ENCODE measurements at regions not wholly inside any gene's neighbourhood (a gene's known extent, or its start where the extent isn't known, plus 50 kb on each side); places are given as distances from the start of the nearest gene placed in this dataset.

DNA sequence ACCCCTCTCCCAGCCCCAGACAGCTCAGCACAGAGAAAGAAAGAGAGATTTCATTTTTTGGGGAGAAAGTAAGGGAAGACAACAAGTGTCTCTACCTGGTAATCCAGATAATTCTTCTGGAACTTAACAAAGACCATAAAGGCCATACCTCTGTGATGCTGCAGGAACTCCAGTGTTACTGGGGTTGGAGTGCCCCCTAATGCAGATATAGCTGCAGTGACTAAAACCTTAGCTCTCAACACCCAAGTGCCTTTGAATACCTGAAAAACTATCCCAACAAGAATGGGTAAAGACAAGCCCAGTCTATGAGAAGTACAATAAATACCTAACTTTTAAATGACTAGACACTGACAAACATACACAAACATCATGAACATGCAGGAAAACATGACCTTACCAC, 365.3 kb upstream of the PTCHD4 start:
- no peak for DNase-seq

DNA sequence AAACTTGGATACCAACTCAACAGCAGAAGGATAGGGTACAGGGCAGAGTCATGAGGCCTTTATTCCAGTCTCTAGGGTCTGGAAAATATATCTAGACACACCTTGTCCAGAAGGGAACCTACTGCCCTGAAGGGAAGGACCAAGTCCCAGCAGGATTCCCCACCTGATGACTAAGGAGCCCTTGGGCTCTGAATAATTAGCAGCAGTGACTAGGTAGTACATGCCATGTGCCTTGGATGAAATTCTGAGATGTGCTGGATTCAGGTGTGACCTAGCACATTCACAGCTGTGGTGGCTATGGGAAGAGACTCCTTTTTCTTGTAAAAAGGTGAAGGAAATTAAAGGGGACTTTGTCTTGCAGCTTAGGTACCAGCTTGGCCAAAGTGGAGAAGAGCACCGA, 364.3 kb upstream of the PTCHD4 start:
- no peak for DNase-seq

DNA sequence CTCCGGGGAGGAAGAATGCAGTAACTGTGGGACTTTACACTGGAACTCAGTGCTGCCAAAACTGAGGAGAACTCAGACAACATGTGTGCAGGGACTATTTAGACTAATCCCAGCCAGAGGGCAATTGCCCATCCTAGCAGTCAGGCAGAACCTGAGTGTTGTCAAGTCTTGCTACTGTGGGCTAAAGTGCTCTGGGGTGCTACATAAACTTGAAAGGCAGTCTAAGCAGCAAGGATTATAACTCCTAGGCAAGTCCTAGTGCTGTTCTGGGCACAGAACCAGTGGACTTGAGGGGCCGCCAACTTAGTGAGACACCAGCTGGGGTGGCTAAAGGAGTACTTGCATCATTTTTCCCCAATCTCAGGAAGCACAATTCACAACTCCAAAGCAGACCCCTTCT, 363.8 kb upstream of the PTCHD4 start:
- DNase-seq = no peak

DNA sequence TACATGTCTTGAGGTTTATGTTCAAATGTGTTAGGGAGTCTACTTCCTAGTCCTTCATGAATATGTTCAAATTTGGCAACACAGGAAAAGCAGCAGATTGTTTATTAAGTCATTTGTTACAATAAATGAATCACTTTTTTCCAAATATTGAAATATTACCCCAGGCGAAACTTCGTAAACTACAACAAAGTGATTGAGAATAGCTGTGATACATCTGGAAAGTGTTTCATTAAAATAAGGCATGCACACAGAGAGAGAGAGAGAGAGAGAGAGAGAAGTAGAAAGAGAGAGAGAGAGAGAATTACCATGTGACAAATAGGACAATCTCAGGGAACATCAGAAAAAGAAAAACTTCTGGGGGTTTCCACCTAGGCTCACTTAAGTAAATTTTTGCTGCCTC, 363.1 kb upstream of the PTCHD4 start:
- DNase-seq = no peak

DNA sequence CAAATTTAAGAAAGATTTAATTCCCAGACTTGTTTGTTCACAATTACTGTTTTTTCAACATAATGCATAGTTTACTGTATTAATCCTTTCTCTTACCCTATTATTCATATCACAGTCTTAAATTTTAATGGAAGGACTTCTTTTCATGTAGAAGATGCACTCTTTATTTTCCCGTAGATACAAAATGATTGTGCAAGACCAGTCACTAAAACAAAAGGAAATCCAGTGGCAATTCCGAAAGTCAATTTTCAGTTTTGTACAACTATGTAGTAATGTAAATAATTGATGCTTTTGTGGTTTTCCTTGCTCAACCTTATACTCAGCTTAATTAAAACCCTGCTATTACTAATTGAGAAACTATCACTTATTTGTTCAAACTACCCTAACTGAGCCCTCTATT, 361.5 kb upstream of the PTCHD4 start:
- DNase-seq = no peak

DNA sequence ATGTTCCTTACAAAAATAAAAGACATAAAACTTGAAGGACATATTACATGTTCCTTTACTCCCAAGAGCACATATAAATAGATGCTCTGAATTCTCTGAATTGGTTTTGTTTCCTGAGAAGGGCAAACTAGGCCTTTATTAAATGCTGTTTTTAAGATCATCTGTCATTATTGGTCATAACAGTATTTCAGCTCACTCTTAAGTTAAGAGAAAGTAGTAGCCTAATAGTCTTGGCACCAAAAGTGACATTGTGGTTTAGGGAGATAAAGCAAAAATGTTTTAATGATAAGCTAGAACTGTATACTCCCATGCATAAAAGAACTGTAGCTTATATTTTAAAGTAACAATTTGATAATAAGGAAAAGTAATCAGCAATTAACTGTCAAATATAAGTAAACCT, 361.1 kb upstream of the PTCHD4 start:
- DNase-seq = no peak

DNA sequence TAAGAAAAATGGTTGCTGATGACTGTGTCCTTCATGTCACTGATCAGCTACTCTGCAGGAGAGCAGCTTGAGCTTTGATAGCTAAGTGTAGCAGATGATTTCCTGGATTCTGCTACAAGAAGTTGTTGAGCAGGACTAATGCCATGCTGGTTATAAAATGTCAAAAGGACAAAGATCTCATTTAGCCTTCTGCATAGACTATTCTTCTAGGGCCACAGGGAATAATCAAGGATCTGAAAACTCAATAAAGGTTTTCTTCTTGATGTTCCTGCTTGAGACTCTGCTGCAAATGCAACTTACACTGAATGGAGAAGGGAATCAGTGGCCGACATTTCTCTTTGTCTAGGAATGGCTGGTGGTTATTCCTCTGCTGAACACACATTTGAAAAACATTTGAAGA, 360.3 kb upstream of the PTCHD4 start:
- DNase-seq = no peak

DNA sequence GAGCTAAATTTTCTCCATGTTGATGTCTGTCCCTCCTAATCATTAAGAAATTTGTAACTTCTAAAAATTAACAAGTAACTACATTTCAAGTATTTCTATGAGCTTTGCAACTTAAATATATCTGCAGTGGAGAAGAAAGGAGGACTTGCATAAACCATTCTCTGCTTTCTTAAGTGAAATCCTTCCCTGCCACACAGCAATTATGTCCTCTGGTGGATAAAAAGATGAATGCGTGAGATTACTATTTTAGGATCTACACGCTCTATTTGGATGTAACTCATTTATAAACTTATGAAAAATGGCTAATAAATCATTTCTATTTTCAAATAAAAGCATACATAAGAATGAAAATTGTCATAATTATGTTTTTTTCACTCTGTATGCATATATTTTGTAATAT, 338.0 kb upstream of the PTCHD4 start:
- DNase-seq = no peak

DNA sequence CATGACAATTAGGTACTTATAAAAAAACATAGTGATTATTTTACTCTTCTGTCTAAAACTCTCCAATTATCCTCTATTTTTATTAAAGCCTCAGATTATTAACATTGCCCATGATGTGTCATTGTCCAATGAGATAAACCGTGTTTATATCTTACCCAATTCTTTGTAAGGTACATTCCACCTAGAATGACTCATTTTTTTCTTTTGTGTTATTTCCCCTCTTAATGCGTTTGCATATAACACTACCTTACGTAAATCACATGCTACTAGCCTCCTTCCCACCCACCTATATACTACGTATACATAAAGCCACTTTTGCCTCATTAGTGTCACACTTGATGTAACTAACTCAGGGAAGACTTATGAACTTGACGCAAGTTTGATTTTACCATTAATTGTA, 336.3 kb upstream of the PTCHD4 start:
- no peak for DNase-seq

DNA sequence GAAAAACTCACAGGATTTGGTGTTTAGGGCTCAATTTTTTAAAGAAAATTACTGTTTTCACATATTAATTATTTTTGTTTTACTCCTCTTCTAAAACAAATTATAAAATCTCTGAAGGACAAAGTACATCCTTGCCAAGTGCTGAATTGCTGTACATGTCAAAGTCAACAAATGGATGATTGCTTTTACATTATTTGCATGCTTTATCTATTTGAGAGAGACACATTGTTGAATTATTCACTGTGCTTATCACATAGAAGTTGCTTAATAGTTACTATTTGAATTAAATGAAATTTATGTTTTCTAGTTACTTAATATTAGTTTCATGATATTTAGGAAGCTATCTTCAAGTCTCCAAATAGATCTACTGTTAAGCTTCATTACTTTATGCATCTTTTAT, 318.6 kb upstream of the PTCHD4 start:
- no peak for DNase-seq

DNA sequence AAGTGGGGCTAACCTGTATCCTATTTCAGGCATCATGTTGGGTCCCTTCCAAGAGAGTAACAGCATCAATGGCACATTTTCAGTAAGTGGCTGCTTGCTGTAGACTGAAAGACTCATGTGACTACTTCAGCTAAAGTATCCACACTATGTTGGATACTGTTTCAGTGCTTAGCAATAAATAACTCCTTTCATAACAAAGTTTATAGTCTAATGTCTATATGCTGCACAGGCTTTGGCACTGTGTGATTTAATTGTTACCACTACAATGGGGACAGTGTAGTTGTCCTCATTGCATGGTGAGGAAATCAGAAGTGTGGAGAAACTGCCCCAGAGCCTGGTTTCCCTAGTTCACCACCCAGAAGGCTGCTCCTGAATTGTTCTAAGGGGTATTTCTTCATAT, 318.0 kb upstream of the PTCHD4 start:
- no peak for DNase-seq

DNA sequence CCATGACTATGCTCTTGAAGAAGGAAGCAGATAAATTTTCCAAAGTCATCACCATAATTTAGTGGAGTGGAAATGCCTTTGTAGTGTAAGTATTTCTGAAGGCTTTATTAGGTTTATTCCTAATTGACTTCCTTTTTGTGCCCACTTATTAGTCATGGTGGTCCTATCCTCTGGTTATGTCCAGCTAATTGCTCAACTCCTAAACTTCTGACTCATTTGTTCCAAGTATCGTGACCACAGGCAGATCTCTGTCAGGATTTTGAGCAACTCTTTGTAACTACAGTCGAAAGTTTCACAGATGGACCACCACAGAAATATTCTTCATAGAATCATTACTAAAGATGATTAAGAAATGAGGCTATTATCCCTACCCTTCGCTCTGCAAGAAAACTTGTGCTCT, 315.6 kb upstream of the PTCHD4 start:
- DNase-seq = no peak

DNA sequence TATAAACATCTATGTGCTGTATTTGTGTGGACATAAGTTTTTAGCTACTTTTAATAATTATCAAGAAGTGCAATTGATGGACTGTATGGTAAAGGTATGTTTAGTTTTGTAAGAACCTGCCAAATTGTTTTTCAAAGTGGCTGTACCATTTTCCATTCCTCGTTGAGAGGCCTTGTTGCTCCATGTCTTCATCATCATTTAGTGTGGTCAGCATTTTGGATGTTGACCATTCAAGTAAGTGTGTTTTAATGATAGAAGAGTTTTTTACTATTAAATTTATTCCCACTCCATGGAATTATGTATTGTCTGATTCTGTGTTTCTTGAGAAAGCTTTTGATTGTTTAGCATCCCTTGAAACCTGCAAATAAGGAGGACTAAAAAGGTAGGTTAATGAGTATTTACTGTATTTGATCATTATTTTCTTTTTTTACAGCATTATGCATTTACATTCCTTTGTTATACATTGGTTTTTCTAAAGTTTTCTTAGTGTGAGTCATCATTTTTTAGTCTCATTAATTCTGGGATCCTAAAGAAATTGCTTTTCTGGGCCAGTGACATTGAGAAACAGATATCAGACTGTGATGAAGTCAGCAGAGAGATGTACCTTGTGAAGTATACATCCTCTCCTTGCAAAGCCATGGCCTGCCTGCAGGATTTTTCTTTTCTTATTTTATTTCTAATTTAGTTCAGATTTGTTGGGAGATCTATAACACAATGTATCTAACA, 312.8 kb upstream of the PTCHD4 start:
- DNase-seq = no peak

DNA sequence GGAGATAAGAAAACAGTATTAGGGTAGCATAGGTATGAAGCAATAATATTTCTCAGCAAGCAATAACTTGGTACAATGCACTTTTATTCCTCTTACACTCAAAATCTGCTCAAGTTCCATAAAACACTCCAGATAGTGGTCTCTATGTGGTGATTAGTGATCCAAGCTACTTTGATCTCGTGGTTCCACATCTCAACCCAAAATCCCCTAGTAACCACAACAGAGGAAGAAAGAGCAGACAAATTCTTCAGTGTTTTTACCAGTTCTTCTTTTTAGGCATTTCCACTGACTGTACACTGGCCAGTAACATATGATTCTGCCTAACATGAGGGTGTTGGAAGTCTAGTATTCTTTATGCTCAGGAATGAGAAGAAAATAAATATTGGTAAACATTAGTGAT, 309.0 kb upstream of the PTCHD4 start:
- DNase-seq = no peak

DNA sequence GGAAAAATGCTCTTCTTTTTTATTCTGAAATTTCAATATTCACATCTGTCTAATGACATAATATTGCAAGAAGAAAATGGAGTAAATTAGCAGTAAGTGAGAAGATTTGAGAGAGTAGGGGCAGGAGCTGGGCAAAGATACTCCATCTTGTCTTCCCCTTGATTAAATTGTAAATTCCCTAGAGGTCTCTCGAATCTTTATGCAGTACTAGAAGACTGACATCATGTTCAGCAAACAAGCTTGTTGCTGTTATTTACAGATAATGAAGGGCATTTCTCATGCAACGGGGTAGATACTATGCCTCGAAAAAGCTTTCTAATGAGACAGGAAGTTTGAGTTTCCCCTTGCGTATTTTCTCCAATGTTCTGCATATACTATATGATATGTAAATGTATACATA, 306.9 kb upstream of the PTCHD4 start:
- no peak for DNase-seq

DNA sequence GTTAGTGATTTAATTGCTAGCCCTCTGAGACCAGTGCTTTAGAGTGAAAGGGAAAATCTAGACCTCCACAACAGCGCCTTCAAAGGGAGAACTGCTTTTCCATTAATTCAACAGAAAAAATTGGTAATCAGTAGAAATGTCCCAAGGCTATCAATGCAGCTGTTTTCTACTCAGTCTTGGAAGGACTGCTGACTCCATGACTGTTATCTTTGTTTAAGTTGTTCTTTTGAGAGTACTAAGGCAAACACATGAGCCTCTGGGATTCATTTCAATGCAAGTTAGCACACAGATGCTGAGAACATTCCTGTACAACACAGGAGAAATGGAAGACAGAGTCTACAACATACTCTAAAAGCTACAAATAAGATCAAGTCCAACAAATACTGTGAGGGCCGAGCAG, 301.7 kb upstream of the PTCHD4 start:
- no peak for DNase-seq

DNA sequence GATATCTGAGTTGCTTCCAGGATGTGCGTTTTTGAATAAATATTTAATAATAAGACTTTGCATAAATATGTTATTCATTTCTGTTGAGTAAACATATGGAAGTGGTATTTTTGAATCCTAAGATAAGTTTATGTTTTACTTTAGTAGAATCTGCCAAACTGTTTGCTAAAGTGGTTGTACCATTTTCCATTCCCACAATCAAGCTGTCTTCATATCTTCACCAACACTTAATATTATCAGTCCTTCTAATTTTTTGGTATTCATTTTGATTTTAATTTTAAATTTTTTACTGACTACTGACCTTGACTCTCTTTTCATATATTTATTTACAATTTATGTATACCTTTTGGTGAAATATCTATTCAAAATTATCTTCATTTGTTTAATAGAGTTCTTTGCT, 293.9 kb upstream of the PTCHD4 start:
- no peak for DNase-seq

DNA sequence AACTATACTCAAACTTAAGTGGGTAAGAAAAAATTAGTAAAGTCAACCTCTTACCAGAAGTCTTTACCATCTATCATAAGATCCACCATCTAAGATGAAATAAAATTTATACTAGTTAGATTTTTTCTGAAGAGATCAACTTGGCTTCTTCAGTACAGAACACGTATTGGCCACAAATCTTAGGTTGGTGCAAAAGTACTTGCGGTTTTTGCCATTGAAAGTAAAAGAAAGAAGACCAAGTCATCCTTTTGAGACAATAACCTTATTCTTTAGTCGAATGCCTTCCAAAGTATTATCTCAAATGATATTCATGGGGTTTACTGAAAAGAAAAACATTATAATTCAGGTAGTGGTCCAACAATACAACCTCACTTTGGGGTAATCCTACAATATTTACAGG, 292.6 kb upstream of the PTCHD4 start:
- no peak for DNase-seq

DNA sequence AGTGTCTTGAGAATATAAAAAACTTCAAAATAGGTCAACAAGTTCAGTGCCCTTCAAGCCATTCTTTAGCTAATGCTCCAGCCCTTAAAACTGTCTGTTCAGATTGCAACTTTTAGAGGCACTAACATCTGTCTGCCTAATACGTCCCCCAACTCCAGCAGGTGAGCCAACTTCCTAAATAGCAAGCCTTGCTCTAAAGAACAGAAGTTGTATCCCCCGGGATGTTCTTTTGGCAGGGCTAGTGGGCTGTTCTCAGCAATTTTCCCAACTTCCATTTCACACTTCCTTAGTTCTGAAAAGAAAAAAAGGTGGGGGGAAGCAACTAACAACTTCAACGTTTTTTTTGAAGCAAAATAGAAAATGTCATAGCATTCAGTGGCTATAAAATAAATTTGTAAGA, 290.0 kb upstream of the PTCHD4 start:
- no peak for DNase-seq

DNA sequence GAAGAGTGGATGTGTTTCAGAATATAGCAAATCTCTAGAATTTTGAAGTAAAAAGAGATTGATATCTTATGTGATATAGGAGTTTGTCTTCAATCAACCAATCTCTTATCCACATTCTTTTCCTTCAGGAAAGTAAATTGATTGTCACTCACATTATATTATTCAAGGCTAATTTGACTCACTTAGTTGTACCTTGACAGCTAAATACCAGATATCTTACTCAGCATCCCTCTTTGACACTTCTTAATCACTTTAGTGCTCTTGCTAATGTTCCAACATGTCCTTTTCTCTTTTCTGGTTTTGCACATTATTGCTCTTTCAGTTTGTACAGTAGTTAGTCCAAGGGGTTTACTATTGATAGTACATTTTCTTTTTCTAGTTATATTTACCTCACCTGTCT, 286.9 kb upstream of the PTCHD4 start:
- DNase-seq = no peak

DNA sequence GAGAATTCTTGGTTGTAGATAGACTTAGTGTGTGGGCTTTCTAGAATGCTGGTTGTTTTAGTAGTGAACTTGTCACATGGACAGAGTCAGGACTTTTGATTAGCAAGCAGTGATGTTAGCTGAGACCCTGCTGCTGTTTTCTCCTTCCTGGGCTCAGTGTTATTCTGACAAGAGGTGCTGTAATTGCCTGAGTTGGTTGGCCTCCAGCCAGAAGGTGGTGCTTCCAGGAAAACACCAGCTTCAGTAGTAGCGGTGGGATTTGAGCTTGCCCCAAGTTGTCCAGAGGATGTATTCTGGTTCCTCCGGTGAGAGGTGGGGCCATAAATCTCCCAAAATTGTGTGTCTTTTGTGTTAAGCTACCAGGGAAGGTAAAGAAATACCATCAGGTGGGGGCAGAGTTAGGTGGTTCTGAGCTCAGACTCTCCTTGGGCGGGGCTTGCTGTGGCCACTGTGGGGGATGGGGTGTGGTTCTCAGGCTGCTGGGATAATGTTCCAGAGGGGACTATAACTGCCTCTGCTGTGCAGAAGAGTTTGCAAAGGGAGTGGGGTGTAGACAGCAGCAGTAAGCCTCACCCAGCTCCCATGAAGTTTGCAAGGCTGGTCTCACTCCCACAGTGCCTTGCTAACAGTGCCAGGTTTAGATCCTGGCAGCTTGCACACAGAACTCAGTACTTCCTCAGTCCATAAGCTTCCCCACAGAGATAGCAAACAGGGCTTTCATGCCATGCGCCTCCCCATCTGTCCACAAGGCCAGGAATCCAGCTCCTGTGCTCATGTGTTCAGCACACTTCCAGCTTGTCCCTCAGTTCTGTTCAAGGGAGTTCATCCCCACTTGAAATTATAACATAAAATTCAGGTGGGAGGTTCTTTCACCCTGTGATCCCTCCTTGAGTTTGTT, 278.4 kb upstream of the PTCHD4 start:
- DNase-seq = no peak

DNA sequence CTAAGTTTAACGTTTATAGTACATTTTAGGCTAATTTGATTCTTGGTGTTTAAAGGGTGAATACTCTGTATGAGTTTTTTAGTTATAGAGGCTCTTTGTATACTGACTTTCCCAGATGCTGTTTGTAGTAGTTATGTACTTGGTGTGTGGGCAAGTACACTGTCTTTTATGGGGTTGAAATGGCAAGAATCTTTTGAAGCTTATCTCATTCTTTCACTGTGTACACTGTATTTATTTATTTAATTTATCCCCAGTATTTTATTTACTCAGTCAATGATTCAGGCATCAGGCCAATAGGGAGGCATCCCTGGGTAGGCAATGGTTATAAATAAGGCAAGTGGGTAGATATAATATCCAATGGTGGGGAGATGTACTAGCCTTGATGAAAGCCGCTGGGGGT, 277.0 kb upstream of the PTCHD4 start:
- no peak for DNase-seq

DNA sequence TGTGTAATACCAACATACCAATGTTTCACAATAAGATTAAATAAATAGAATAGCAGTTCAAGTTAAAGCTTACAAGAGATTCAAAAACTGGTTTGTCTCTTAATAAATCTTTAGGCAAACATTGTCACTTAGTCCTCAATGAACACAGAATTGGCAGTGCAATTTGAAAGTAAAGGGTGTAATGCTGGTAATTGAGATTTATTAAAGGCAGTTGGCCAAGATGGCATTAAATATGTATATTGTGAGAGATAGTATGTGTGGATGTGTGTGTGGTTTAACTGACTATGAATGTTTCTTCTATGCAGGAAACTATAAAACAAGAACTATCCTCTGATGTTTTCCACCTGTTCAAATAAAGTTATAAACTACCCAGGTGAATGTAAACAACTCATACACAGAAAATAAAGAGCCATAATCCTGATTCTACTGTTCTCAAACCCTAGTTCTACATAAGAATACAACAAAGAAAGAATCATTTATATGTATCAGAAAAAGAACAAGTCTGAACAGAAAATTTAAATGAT, 267.9 kb upstream of the PTCHD4 start:
- DNase-seq = no peak

DNA sequence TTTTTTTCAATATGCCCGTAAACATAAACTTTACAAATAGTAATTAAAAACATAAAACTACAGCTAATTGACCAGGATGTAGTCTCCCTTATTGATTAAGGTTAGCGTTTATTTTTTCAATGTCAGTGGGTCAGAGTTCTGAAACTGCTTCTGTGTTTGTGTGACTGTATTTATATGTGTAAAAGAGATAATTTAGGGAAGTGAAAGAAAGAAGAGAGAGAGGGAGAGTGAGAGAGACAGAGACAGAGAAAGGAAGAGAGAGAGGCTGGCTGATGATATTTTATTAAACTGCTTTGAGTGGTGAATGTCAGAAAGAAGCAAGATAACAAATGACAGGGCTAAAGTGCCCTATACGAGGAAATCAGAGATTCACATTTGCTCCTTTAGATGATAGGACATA, 266.1 kb upstream of the PTCHD4 start:
- DNase-seq = no peak

Measured in inflammatory macrophage treated with lipopolysaccharide for 1 hour (primary cell).